Effector memory CD8-positive, alpha-beta T cell (primary cell): ENCODE measurements at regions not wholly inside any gene's neighbourhood (a gene's known extent, or its start where the extent isn't known, plus 50 kb on each side); places are given as distances from the start of the nearest gene placed in this dataset.

Experiments used
- ATAC-seq: fragments of 150-1000 bp; cut with Tn5 transposase; replicated peaks from 2 replicates; pipeline ENCODE4 v1.10.0; 2021; ENCODE audit warnings: mild to moderate bottlenecking, moderate library complexity
- DNase-seq, 3 experiments: peaks; one replicate each; pipeline ENCODE4 v3.0.0; 2021
- H3K27ac Mint-ChIP-seq, 2 donors: one replicate each; pipeline ENCODE4 v1.8.0; 2022; ENCODE audit warnings: mild to moderate bottlenecking in 2 of 2, mixed read lengths in 2 of 2, moderate library complexity in 2 of 2
- H3K27me3 Mint-ChIP-seq, 2 donors: one replicate each; pipeline ENCODE4 v1.8.0; 2022; ENCODE audit warnings: mixed read lengths in 2 of 2
- H3K36me3 Mint-ChIP-seq: one replicate; pipeline ENCODE4 v1.8.0; 2022; ENCODE audit warnings: mild to moderate bottlenecking, moderate library complexity, mixed read lengths; ENCODE audit not compliant: insufficient read depth
- H3K4me1 Mint-ChIP-seq, 2 donors: one replicate each; pipeline ENCODE4 v1.8.0; 2022; ENCODE audit warnings: low read depth in 2 of 2, mixed read lengths in 2 of 2
- H3K4me3 Mint-ChIP-seq, 2 donors: one replicate each; pipeline ENCODE4 v1.8.0; 2022; ENCODE audit warnings: mild to moderate bottlenecking in 2 of 2, mixed read lengths in 2 of 2, moderate library complexity in 2 of 2
- H3K9me3 Mint-ChIP-seq, 2 donors: one replicate each; pipeline ENCODE4 v1.8.0; 2022; ENCODE audit warnings: mixed read lengths in 2 of 2

- peaks cover 0 to 7% of the 10 kb centered on the region in 2 donors for H3K9me3 Mint-ChIP-seq
- ATAC-seq (no peak), DNase-seq (no peak)
- H3K27ac Mint-ChIP-seq, result no peak overlapping the region
- no peaks in the 10 kb centered on the region for H3K4me1 Mint-ChIP-seq
- no peaks in the 10 kb centered on the region for H3K36me3 Mint-ChIP-seq
- no peak overlapping the region for H3K4me3 Mint-ChIP-seq
- no peaks in the 10 kb centered on the region for H3K27me3 Mint-ChIP-seq
Observed at GRCh38 chr4:159979351-159979750, 876.5 kb downstream of the RAPGEF2 start.

- Mint-ChIP-seq H3K36me3 (no peaks in the 10 kb centered on the region), H3K27ac (no peak overlapping the region), H3K27me3 (no peaks in the 10 kb centered on the region), H3K4me3 (no peak overlapping the region), H3K4me1 (no peaks in the 10 kb centered on the region), H3K9me3 (peaks cover 0 to 7% of the 10 kb centered on the region in 2 donors)
- ATAC-seq (no peak), DNase-seq (no peak)
Observed at GRCh38 chr4:159979953-159980352, 877.1 kb downstream of the RAPGEF2 start.

GRCh38 chr4:159980826-159981468 lies 878.1 kb downstream of the RAPGEF2 start:
- Mint-ChIP-seq H3K4me3 (no peak overlapping the region), H3K36me3 (no peaks in the 10 kb centered on the region), H3K27ac (no peak overlapping the region), H3K27me3 (no peaks in the 10 kb centered on the region), H3K4me1 (no peaks in the 10 kb centered on the region), H3K9me3 (peaks cover 0 to 9% of the 10 kb centered on the region in 2 donors)
- DNase-seq (no peak), ATAC-seq (no peak)

GRCh38 chr4:159981469-159981856 lies 878.6 kb downstream of the RAPGEF2 start:
- no peaks in the 10 kb centered on the region for H3K36me3 Mint-ChIP-seq
- H3K27ac Mint-ChIP-seq, result no peak overlapping the region
- peaks cover 5 to 9% of the 10 kb centered on the region in 2 donors for H3K9me3 Mint-ChIP-seq
- DNase-seq (no peak), ATAC-seq (no peak)
- no peak overlapping the region for H3K4me3 Mint-ChIP-seq
- no peaks in the 10 kb centered on the region for H3K27me3 Mint-ChIP-seq
- no peaks in the 10 kb centered on the region for H3K4me1 Mint-ChIP-seq

GRCh38 chr4:159983082-159983481 lies 880.2 kb downstream of the RAPGEF2 start:
- Mint-ChIP-seq H3K27ac (no peak overlapping the region), H3K4me1 (no peaks in the 10 kb centered on the region), H3K27me3 (no peaks in the 10 kb centered on the region), H3K9me3 (peaks cover 6 to 7% of the 10 kb centered on the region in 2 donors), H3K4me3 (no peak overlapping the region), H3K36me3 (no peaks in the 10 kb centered on the region)
- ATAC-seq, result no peak
- DNase-seq, result no peak

GRCh38 chr4:160009656-160010493 lies 907.0 kb downstream of the RAPGEF2 start:
- no peak overlapping the region for H3K4me3 Mint-ChIP-seq
- no peak overlapping the region for H3K27ac Mint-ChIP-seq
- no peak for DNase-seq
- H3K4me1 Mint-ChIP-seq, result no peaks in the 10 kb centered on the region
- no peak for ATAC-seq
- H3K9me3 Mint-ChIP-seq, result peaks cover 18 to 22% of the 10 kb centered on the region in 2 donors
- H3K36me3 Mint-ChIP-seq, result no peaks in the 10 kb centered on the region
- no peaks in the 10 kb centered on the region for H3K27me3 Mint-ChIP-seq

- Mint-ChIP-seq H3K36me3 (no peaks in the 10 kb centered on the region), H3K9me3 (peaks cover 9 to 20% of the 10 kb centered on the region in 2 donors), H3K4me1 (no peaks in the 10 kb centered on the region), H3K27ac (no peak overlapping the region), H3K4me3 (no peak overlapping the region), H3K27me3 (no peaks in the 10 kb centered on the region)
- no peak for DNase-seq
- no peak for ATAC-seq
Observed at GRCh38 chr4:160019936-160020335, 917.1 kb downstream of the RAPGEF2 start.

GRCh38 chr4:160020804-160021203 lies 917.9 kb downstream of the RAPGEF2 start:
- no peak for ATAC-seq
- DNase-seq, result no peak
- H3K9me3 Mint-ChIP-seq, result peaks cover 9 to 25% of the 10 kb centered on the region in 2 donors
- H3K27me3 Mint-ChIP-seq, result no peaks in the 10 kb centered on the region
- no peaks in the 10 kb centered on the region for H3K36me3 Mint-ChIP-seq
- H3K4me3 Mint-ChIP-seq, result no peak overlapping the region
- H3K27ac Mint-ChIP-seq, result no peak overlapping the region
- H3K4me1 Mint-ChIP-seq, result no peaks in the 10 kb centered on the region

GRCh38 chr4:160021870-160022269 lies 919.0 kb downstream of the RAPGEF2 start:
- no peak overlapping the region for H3K4me3 Mint-ChIP-seq

GRCh38 chr4:160026721-160027120 lies 923.8 kb downstream of the RAPGEF2 start:
- no peak overlapping the region for H3K4me3 Mint-ChIP-seq
- H3K9me3 Mint-ChIP-seq, result peaks cover 7 to 19% of the 10 kb centered on the region in 2 donors
- DNase-seq (no peak), ATAC-seq (no peak)
- no peak overlapping the region for H3K27ac Mint-ChIP-seq
- H3K27me3 Mint-ChIP-seq, result no peaks in the 10 kb centered on the region
- H3K36me3 Mint-ChIP-seq, result no peaks in the 10 kb centered on the region
- no peaks in the 10 kb centered on the region for H3K4me1 Mint-ChIP-seq

More at GRCh38 chr4:160021870-160022269, 919.0 kb downstream of the RAPGEF2 start:
- ATAC-seq (no peak), DNase-seq (no peak)
- Mint-ChIP-seq H3K27me3 (no peaks in the 10 kb centered on the region), H3K36me3 (no peaks in the 10 kb centered on the region), H3K9me3 (peaks cover 10 to 28% of the 10 kb centered on the region in 2 donors), H3K4me1 (no peaks in the 10 kb centered on the region), H3K27ac (no peak overlapping the region)

- ATAC-seq (no peak), DNase-seq (no peak)
- H3K9me3 Mint-ChIP-seq, result peaks cover 3 to 7% of the 10 kb centered on the region in 2 donors
- H3K36me3 Mint-ChIP-seq, result no peaks in the 10 kb centered on the region
- no peak overlapping the region for H3K4me3 Mint-ChIP-seq
- H3K27ac Mint-ChIP-seq, result no peak overlapping the region
- H3K27me3 Mint-ChIP-seq, result no peaks in the 10 kb centered on the region
- no peaks in the 10 kb centered on the region for H3K4me1 Mint-ChIP-seq
Observed at GRCh38 chr4:160034501-160034900, 931.6 kb downstream of the RAPGEF2 start.

- DNase-seq, result no peak
- Mint-ChIP-seq H3K4me1 (no peaks in the 10 kb centered on the region), H3K27me3 (no peaks in the 10 kb centered on the region), H3K27ac (no peak overlapping the region), H3K4me3 (no peak overlapping the region), H3K36me3 (no peaks in the 10 kb centered on the region), H3K9me3 (peaks cover 7 to 19% of the 10 kb centered on the region in 2 donors)
- ATAC-seq, result no peak
Observed at GRCh38 chr4:160038615-160039014, 935.7 kb downstream of the RAPGEF2 start.

- H3K9me3 Mint-ChIP-seq, result peaks cover 9 to 20% of the 10 kb centered on the region in 2 donors
- no peaks in the 10 kb centered on the region for H3K4me1 Mint-ChIP-seq
Observed at GRCh38 chr4:160044693-160045092, 941.8 kb downstream of the RAPGEF2 start.

More at GRCh38 chr4:160044693-160045092, 941.8 kb downstream of the RAPGEF2 start:
- no peaks in the 10 kb centered on the region for H3K27me3 Mint-ChIP-seq
- H3K36me3 Mint-ChIP-seq, result no peaks in the 10 kb centered on the region
- no peak overlapping the region for H3K4me3 Mint-ChIP-seq
- DNase-seq, result no peak
- no peak for ATAC-seq
- no peak overlapping the region for H3K27ac Mint-ChIP-seq
